ENCODE measurements at regions not wholly inside any gene's neighbourhood (a gene's known extent, or its start where the extent isn't known, plus 50 kb on each side); places are given as distances from the start of the nearest gene placed in this dataset.
"Not testable (repeated sequence)": the region's sequence is repeated elsewhere in the genome, so short reads cannot be mapped to it uniquely, and the experiment has no call there.

- Mint-ChIP-seq H3K4me1 (no peaks in the 10 kb centered on the region), H3K27me3 (ENCODE audit: low read depth) (peaks cover 12% of the 10 kb centered on the region), H3K9me3 (peaks cover 74% of the 10 kb centered on the region), H3K27ac (no peak overlapping the region), H3K36me3 (peaks cover 63% of the 10 kb centered on the region), H3K4me3 (no peak overlapping the region)
- TF ChIP-seq USF1 (CRISPR knock-in tag; IDR thresholded peaks at IDR 0.05) (no peak), SMAD3 (CRISPR knock-in tag; IDR thresholded peaks at IDR 0.05; ENCODE audit: borderline replicate concordance) (no peak), TEAD1 (CRISPR knock-in tag; IDR thresholded peaks at IDR 0.05) (no peak), ZNF671 (CRISPR knock-in tag; IDR thresholded peaks at IDR 0.05) (no peak), NFYB (CRISPR knock-in tag; conservative IDR thresholded peaks at IDR 0.05; ENCODE audit: low read depth) (no peak), ZNF425 (CRISPR knock-in tag; conservative IDR thresholded peaks at IDR 0.05) (no peak), CDX4 (CRISPR knock-in tag; IDR thresholded peaks at IDR 0.05; ENCODE audit: borderline replicate concordance) (no peak), NR3C1 (CRISPR knock-in tag; conservative IDR thresholded peaks at IDR 0.05; ENCODE audit: low read depth) (no peak), EMX1 (CRISPR knock-in tag; IDR thresholded peaks at IDR 0.05) (no peak), ZNF121 (CRISPR knock-in tag; IDR thresholded peaks at IDR 0.05) (no peak), ZNF532 (CRISPR knock-in tag; IDR thresholded peaks at IDR 0.05; ENCODE audit: borderline replicate concordance) (no peak), IRF2 (CRISPR knock-in tag; IDR thresholded peaks at IDR 0.05; ENCODE audit: borderline replicate concordance, low read depth) (no peak), RELA (CRISPR knock-in tag; IDR thresholded peaks at IDR 0.05; ENCODE audit: borderline replicate concordance) (no peak), NR1H2 (CRISPR knock-in tag; IDR thresholded peaks at IDR 0.05) (no peak), PRDM15 (CRISPR knock-in tag; IDR thresholded peaks at IDR 0.05) (no peak), JAZF1 (CRISPR knock-in tag; IDR thresholded peaks at IDR 0.05) (no peak)
- ChIA-PET POLR2A (no interaction called here), CTCF (no interaction called here)
- ATAC-seq (no peak), DNase-seq (ENCODE audit: low spot score) (no peak)
Observed at GRCh38 chr19:27815985-27816384, 1397.0 kb downstream of the UQCRFS1 start.

- Mint-ChIP-seq H3K9me3 (peaks cover 78% of the 10 kb centered on the region), H3K27me3 (ENCODE audit: low read depth) (peaks cover 10% of the 10 kb centered on the region), H3K36me3 (peaks cover 66% of the 10 kb centered on the region)
- H3K4me3 Mint-ChIP-seq; POLR2A ChIA-PET; H3K27ac Mint-ChIP-seq; ATAC-seq; DNase-seq (ENCODE audit: low spot score); H3K4me1 Mint-ChIP-seq; CTCF ChIA-PET: not testable (repeated sequence)
Observed at GRCh38 chr19:27814834-27815233, 1398.1 kb downstream of the UQCRFS1 start.

GRCh38 chr19:27814274-27814673 lies 1398.7 kb downstream of the UQCRFS1 start:
- ATAC-seq; CTCF ChIA-PET; DNase-seq (ENCODE audit: low spot score); H3K4me3 Mint-ChIP-seq; H3K4me1 Mint-ChIP-seq; H3K27ac Mint-ChIP-seq; POLR2A ChIA-PET: not testable (repeated sequence)
- Mint-ChIP-seq H3K36me3 (peaks cover 67% of the 10 kb centered on the region), H3K27me3 (ENCODE audit: low read depth) (peaks cover 10% of the 10 kb centered on the region), H3K9me3 (peaks cover 80% of the 10 kb centered on the region)

Measured in WTC11 (cell line).